Osteocyte (in vitro differentiated cells): ENCODE measurements at regions not wholly inside any gene's neighbourhood (a gene's known extent, or its start where the extent isn't known, plus 50 kb on each side); places are given as distances from the start of the nearest gene placed in this dataset.

Experiments used
- DNase-seq: peaks from one replicate; pipeline ENCODE4 v3.0.0; 2021; ENCODE audit warnings: mixed read lengths; ENCODE audit not compliant: unreplicated experiment; ENCODE audit errors: extremely low spot score
- H3K27ac Mint-ChIP-seq: one replicate; pipeline ENCODE4 v1.8.0; 2021; ENCODE audit warnings: mild to moderate bottlenecking, mixed read lengths; ENCODE audit not compliant: unreplicated experiment
- H3K27me3 Mint-ChIP-seq: one replicate; pipeline ENCODE4 v1.8.0; 2021; ENCODE audit warnings: mixed read lengths; ENCODE audit not compliant: unreplicated experiment
- H3K36me3 Mint-ChIP-seq: one replicate; pipeline ENCODE4 v1.8.0; 2021; ENCODE audit warnings: mixed read lengths; ENCODE audit not compliant: unreplicated experiment
- H3K4me1 Mint-ChIP-seq: one replicate; pipeline ENCODE4 v1.8.0; 2021; ENCODE audit warnings: mixed read lengths; ENCODE audit not compliant: unreplicated experiment
- H3K4me3 Mint-ChIP-seq: one replicate; pipeline ENCODE4 v1.8.0; 2021; ENCODE audit warnings: mild to moderate bottlenecking, moderate library complexity, mixed read lengths; ENCODE audit not compliant: unreplicated experiment
- H3K9me3 Mint-ChIP-seq: one replicate; pipeline ENCODE4 v1.8.0; 2021; ENCODE audit warnings: mixed read lengths; ENCODE audit not compliant: unreplicated experiment
- CTCF ChIP-seq: fragments of 200-600 bp; sonication (generic); IDR thresholded peaks from 2 replicates; pipeline ENCODE4 v1.5.0; 2021; ENCODE audit warnings: antibody characterized with exemption, mild to moderate bottlenecking, moderate library complexity

- DNase-seq, result peak; percentile 36
- H3K27ac Mint-ChIP-seq, result no peak overlapping the region
- no peak for TF ChIP-seq CTCF
- peaks cover 14% of the 10 kb centered on the region for H3K27me3 Mint-ChIP-seq
- H3K4me1 Mint-ChIP-seq, result peaks cover 20% of the 10 kb centered on the region
- H3K36me3 Mint-ChIP-seq, result no peaks in the 10 kb centered on the region
- no peak overlapping the region for H3K4me3 Mint-ChIP-seq
- H3K9me3 Mint-ChIP-seq, result no peaks in the 10 kb centered on the region
These were observed 172.7 kb downstream of the TRIM33 start for GRCh38 chr1:114338191-114338890.

GRCh38 chr1:114337417-114337816 is 173.6 kb downstream of the TRIM33 start:
- DNase-seq, result no peak
- Mint-ChIP-seq H3K27me3 (peaks cover 19% of the 10 kb centered on the region), H3K36me3 (no peaks in the 10 kb centered on the region), H3K27ac (no peak overlapping the region), H3K4me3 (no peak overlapping the region), H3K9me3 (no peaks in the 10 kb centered on the region), H3K4me1 (peaks cover 14% of the 10 kb centered on the region)
- no peak for TF ChIP-seq CTCF

GRCh38 chr1:114336360-114336759 is 174.6 kb downstream of the TRIM33 start:
- no peak for TF ChIP-seq CTCF
- H3K4me1 Mint-ChIP-seq, result peaks cover 4% of the 10 kb centered on the region

GRCh38 chr1:114335273-114335672 is 175.7 kb downstream of the TRIM33 start:
- Mint-ChIP-seq H3K36me3 (no peaks in the 10 kb centered on the region), H3K27me3 (peaks cover 32% of the 10 kb centered on the region), H3K4me1 (no peaks in the 10 kb centered on the region), H3K4me3 (no peak overlapping the region), H3K27ac (no peak overlapping the region), H3K9me3 (no peaks in the 10 kb centered on the region)
- TF ChIP-seq CTCF, result no peak
- peak; percentile 5 for DNase-seq

More at GRCh38 chr1:114336360-114336759, 174.6 kb downstream of the TRIM33 start:
- Mint-ChIP-seq H3K9me3 (no peaks in the 10 kb centered on the region), H3K36me3 (no peaks in the 10 kb centered on the region), H3K4me3 (no peak overlapping the region), H3K27me3 (peaks cover 27% of the 10 kb centered on the region), H3K27ac (no peak overlapping the region)
- no peak for DNase-seq

- Mint-ChIP-seq H3K4me3 (no peak overlapping the region), H3K27ac (no peak overlapping the region), H3K27me3 (peaks cover 42% of the 10 kb centered on the region), H3K36me3 (no peaks in the 10 kb centered on the region), H3K9me3 (no peaks in the 10 kb centered on the region), H3K4me1 (no peaks in the 10 kb centered on the region)
- peak; percentile 4 for DNase-seq
- TF ChIP-seq CTCF, result no peak
These were observed 176.7 kb downstream of the TRIM33 start for GRCh38 chr1:114334297-114334696.
